GM19328 (cell line): ENCODE measurements at regions not wholly inside any gene's neighbourhood (a gene's known extent, or its start where the extent isn't known, plus 50 kb on each side); places are given as distances from the start of the nearest gene placed in this dataset.
"Not testable (repeated sequence)": the region's sequence is repeated elsewhere in the genome, so short reads cannot be mapped to it uniquely, and the experiment has no call there.

Experiments
- ATAC-seq: cut with Tn5 transposase; IDR thresholded peaks from one replicate; pipeline ENCODE4 v1.9.1; 2021; ENCODE audit warnings: mild to moderate bottlenecking, moderate library complexity; ENCODE audit not compliant: unreplicated experiment

- no peak for ATAC-seq
These were observed 115.3 kb upstream of the CCND2 start for GRCh38 chr12:4158306-4158705.

GRCh38 chr12:4157122-4157521 lies 116.4 kb upstream of the CCND2 start:
- ATAC-seq: no peak

GRCh38 chr12:4156317-4156716 lies 117.2 kb upstream of the CCND2 start:
- no peak for ATAC-seq

- ATAC-seq: no peak
These were observed 118.8 kb upstream of the CCND2 start for GRCh38 chr12:4154672-4155225.

GRCh38 chr12:4153343-4153892 lies 120.1 kb upstream of the CCND2 start:
- peak; percentile 53 for ATAC-seq

GRCh38 chr12:4152145-4152795 lies 121.3 kb upstream of the CCND2 start:
- ATAC-seq: no peak

- ATAC-seq: no peak
These were observed 122.0 kb upstream of the CCND2 start for GRCh38 chr12:4151362-4152121.

- not testable (repeated sequence) for ATAC-seq
These were observed 123.2 kb upstream of the CCND2 start for GRCh38 chr12:4150355-4150754.

GRCh38 chr12:4148418-4149056 lies 125.0 kb upstream of the CCND2 start:
- no peak for ATAC-seq

GRCh38 chr12:4147031-4147481 lies 126.5 kb upstream of the CCND2 start:
- no peak for ATAC-seq

GRCh38 chr12:4145990-4146859 lies 127.3 kb upstream of the CCND2 start:
- ATAC-seq: no peak

- no peak for ATAC-seq
These were observed 128.9 kb upstream of the CCND2 start for GRCh38 chr12:4144676-4145075.

GRCh38 chr12:4143896-4144295 lies 129.7 kb upstream of the CCND2 start:
- no peak for ATAC-seq

- no peak for ATAC-seq
These were observed 132.0 kb upstream of the CCND2 start for GRCh38 chr12:4141348-4142270.

- no peak for ATAC-seq
These were observed 132.8 kb upstream of the CCND2 start for GRCh38 chr12:4140581-4141301.

GRCh38 chr12:4139191-4139590 lies 134.4 kb upstream of the CCND2 start:
- no peak for ATAC-seq

GRCh38 chr12:4138532-4138931 lies 135.0 kb upstream of the CCND2 start:
- ATAC-seq: not testable (repeated sequence)

GRCh38 chr12:4138051-4138450 lies 135.5 kb upstream of the CCND2 start:
- ATAC-seq: no peak

- no peak for ATAC-seq
These were observed 136.1 kb upstream of the CCND2 start for GRCh38 chr12:4137441-4137840.
